Erythroblast (primary cell): ENCODE measurements at regions not wholly inside any gene's neighbourhood (a gene's known extent, or its start where the extent isn't known, plus 50 kb on each side); places are given as distances from the start of the nearest gene placed in this dataset.

ENCODE experiments used
- GATA1 ChIP-seq: IDR thresholded peaks from 2 replicates; pipeline ENCODE4 v1.6.1; 2011; ENCODE audit warnings: low read depth, mild to moderate bottlenecking, control low read depth, low read length, moderate library complexity
- POLR2A ChIP-seq: IDR thresholded peaks from 2 replicates; pipeline ENCODE4 v1.6.1; 2011; ENCODE audit warnings: mild to moderate bottlenecking, low read length

DNA sequence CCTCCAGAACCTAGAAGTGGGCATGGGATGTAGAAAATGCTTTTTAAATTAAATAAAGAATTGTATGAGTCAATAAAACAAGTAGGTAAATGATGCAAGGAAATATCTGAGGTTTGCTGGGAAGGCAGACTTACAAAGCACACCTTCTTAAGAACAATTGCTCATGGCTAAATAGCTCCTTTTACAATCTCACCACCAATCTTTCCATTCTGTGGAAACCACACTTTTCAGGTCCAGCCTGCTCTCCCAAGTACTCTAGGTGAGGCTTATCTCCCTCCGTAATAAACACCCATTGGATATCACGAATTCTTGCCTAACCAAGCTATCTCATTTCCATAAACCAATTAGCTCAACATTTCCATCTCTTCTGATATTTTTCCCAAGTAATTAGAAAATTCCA lies 91.5 kb upstream of the SLC8A1 start:
- TF ChIP-seq POLR2A (no peak), GATA1 (no peak)
